GM06990 (cell line): ENCODE measurements at regions not wholly inside any gene's neighbourhood (a gene's known extent, or its start where the extent isn't known, plus 50 kb on each side); places are given as distances from the start of the nearest gene placed in this dataset.

Experiments used
- DNase-seq: peaks from one replicate; pipeline ENCODE4 v3.0.0-alpha.2; 2011; ENCODE audit not compliant: insufficient read length; ENCODE audit errors: extremely low read depth
- H3K27me3 ChIP-seq: replicated peaks from 2 replicates; pipeline ENCODE4 v1.6.0; 2011; ENCODE audit warnings: low read length; ENCODE audit not compliant: control insufficient read depth, insufficient read depth
- H3K36me3 ChIP-seq: 2 replicates; pipeline ENCODE4 v1.5.1; 2011; ENCODE audit warnings: low read length; ENCODE audit not compliant: control insufficient read depth, insufficient read depth
- H3K4me3 ChIP-seq: replicated peaks from 2 replicates; pipeline ENCODE4 v1.5.1; 2011; ENCODE audit warnings: low read depth, mild to moderate bottlenecking, control low read depth, low read length
- TF ChIP-seq, protein P1 (sequence below): IDR thresholded peaks from 2 replicates; pipeline ENCODE4 v1.5.1; 2011; ENCODE audit warnings: low read length, control low read depth, mild to moderate bottlenecking, inconsistent platforms; ENCODE audit not compliant: insufficient read depth, poor library complexity, severe bottlenecking

DNA sequence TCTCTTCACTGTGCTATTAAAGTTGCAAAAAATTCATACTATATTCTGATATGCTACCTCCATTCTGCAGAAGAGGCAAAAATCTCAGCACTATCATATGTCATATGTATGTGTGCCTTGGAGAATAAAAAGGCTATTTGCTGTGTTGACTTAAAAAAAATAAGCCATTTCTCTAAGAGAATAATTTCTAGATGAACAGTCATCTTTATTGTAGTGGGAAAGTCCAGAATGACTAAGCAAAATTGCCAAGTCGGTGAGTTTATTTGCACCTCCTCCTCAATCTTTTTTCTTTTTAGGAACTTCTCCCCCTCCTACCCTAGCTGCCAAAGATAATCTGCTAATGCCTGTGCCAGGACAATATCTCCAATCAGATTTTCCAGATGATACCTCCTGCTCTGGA, 353.8 kb upstream of the FAR2 start:
- DNase-seq = no peak
- TF ChIP-seq, protein P1, sequence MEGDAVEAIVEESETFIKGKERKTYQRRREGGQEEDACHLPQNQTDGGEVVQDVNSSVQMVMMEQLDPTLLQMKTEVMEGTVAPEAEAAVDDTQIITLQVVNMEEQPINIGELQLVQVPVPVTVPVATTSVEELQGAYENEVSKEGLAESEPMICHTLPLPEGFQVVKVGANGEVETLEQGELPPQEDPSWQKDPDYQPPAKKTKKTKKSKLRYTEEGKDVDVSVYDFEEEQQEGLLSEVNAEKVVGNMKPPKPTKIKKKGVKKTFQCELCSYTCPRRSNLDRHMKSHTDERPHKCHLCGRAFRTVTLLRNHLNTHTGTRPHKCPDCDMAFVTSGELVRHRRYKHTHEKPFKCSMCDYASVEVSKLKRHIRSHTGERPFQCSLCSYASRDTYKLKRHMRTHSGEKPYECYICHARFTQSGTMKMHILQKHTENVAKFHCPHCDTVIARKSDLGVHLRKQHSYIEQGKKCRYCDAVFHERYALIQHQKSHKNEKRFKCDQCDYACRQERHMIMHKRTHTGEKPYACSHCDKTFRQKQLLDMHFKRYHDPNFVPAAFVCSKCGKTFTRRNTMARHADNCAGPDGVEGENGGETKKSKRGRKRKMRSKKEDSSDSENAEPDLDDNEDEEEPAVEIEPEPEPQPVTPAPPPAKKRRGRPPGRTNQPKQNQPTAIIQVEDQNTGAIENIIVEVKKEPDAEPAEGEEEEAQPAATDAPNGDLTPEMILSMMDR = no peak

DNA sequence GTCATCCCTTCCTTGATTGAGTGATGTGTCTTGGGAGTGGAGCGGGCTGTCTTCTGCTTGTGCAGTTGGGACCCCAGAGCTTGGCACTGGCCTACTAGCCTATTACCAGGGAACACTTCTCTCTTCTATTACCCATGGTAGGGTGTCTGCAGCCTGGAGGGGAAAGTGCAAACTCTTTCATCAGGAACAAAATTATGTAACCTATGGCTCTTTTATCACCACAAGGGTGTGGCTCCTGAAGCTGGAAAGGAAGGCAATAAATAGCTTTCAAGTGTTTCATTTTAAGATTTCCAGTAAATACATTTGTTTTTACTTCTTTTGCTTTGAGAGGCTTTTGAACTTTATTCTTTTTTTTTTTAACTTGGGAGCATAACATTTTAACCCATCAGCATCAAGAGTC, 349.7 kb upstream of the FAR2 start:
- Histone ChIP-seq H3K27me3 (no peaks in the 10 kb centered on the region), H3K4me3 (no peak overlapping the region), H3K36me3 (no peaks in the 10 kb centered on the region)
- DNase-seq = no peak
- TF ChIP-seq, protein P1 = no peak

More for the DNA sequence above, 353.8 kb upstream of the FAR2 start:
- no peak overlapping the region for H3K4me3 ChIP-seq
- H3K36me3 ChIP-seq = no peaks in the 10 kb centered on the region
- H3K27me3 ChIP-seq = no peaks in the 10 kb centered on the region

DNA sequence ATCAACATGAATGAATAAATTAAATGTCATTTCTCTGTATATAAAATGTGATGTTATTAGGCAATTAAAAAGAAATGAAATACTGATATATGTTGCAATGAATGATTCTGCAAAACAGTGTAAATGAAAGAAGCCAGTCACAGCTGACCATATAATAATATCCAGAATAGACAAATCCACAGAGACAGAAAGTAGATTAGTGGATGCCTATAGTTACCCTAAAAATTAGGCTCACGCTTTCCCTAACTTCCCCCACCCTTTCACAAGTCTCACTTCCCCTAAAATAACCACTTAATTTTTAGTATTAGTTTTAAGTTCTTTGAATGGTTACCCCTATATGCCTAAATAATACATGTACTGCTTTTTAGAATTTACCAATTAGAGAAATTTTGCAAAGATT, 348.9 kb upstream of the FAR2 start:
- DNase-seq = peak; percentile 5
- H3K36me3 ChIP-seq = no peaks in the 10 kb centered on the region
- H3K4me3 ChIP-seq = no peak overlapping the region
- no peaks in the 10 kb centered on the region for H3K27me3 ChIP-seq
- TF ChIP-seq, protein P1 = no peak

DNA sequence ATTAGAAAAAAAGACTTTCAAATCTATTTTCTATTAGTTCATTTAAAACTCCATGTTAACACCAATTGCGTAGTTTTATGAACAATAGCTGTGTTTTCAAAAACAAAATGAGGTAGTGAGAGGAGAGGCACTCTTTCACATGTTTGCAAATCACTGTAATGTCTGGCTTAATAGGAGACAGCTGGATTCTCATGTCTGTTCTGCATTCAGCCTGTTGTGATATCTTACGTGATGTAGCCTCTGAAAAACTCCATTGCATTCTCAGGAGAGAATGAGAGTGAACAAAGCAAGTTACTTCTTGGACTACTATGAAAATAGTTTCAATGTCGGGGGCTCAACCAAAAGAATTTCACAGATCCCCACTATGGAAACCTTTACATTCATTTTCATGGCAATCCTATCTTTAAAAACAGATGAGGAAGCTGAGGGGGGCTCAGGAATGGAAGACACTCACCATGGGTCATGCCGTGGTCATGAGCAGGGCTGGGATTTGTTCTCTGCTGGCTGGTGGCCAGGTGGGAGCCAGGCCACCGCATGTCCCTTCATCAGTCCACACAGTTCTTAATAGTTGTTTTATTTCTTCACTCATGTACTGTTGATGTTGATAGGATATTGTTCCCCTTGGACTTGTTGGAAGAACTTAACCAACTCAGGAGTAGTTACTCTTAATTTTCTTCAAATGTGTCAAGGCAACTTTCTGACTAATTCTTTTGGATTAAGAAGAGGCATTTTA, 346.2 kb upstream of the FAR2 start:
- no peaks in the 10 kb centered on the region for H3K36me3 ChIP-seq
- DNase-seq = no peak

DNA sequence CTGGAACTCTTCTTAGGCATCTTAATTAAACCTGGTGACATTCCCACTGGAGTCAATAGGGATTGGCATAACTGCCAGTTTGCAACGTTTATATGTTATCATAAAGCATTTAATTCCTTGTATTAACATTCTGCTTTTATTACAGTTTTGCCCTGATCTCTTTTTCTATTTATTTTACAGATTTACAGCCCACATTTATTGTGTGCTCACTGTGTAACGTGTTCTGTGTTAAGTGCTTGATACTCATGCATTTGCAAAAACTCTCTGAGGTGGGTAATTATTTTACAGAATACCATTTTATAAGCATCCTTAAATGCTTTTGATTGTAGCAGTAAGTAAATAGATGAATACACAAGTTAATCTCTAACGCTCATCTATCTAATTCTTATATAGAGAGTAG, 341.5 kb upstream of the FAR2 start:
- no peak for DNase-seq
- TF ChIP-seq, protein P1 = no peak
- Histone ChIP-seq H3K36me3 (no peaks in the 10 kb centered on the region), H3K4me3 (no peak overlapping the region), H3K27me3 (no peaks in the 10 kb centered on the region)

More for the DNA sequence above, 346.2 kb upstream of the FAR2 start:
- Histone ChIP-seq H3K4me3 (no peak overlapping the region), H3K27me3 (no peaks in the 10 kb centered on the region)
- TF ChIP-seq, protein P1 = no peak
